Activated CD8-positive, alpha-beta T cell treated with anti-CD3 and anti-CD28 coated beads for 36 hours (primary cell): ENCODE measurements at regions not wholly inside any gene's neighbourhood (a gene's known extent, or its start where the extent isn't known, plus 50 kb on each side); places are given as distances from the start of the nearest gene placed in this dataset.

Source experiments
- ATAC-seq: fragments of 200-7000 bp; cut with Tn5 transposase; one replicate; pipeline ENCODE4 v1.10.0; 2021; ENCODE audit warnings: mild to moderate bottlenecking, moderate library complexity
- CTCF ChIA-PET: fragments of 350-600 bp; sonication (Branson Sonifier 250); formaldehyde crosslinking; loops from one replicate; lab custom pipeline; 2021; ENCODE audit warnings: antibody characterized with exemption; lab: Charles Lee
- POLR2A ChIA-PET: fragments of 350-600 bp; sonication (Branson Sonifier 250); formaldehyde crosslinking; loops from one replicate; lab custom pipeline; 2021; ENCODE audit warnings: antibody characterized with exemption; lab: Charles Lee
- DNase-seq: peaks from one replicate; pipeline ENCODE4 v3.0.0-alpha.2; 2020
- H3K27ac Mint-ChIP-seq: one replicate; pipeline ENCODE4 v1.8.0; 2021; ENCODE audit warnings: mild to moderate bottlenecking, mixed read lengths
- H3K27me3 Mint-ChIP-seq: one replicate; pipeline ENCODE4 v1.8.0; 2021; ENCODE audit warnings: mixed read lengths
- H3K36me3 Mint-ChIP-seq: one replicate; pipeline ENCODE4 v1.8.0; 2021; ENCODE audit warnings: low read depth, mixed read lengths
- H3K4me1 Mint-ChIP-seq: one replicate; pipeline ENCODE4 v1.8.0; 2021; ENCODE audit warnings: low read depth, mixed read lengths
- H3K4me3 Mint-ChIP-seq: one replicate; pipeline ENCODE4 v1.8.0; 2021; ENCODE audit warnings: mild to moderate bottlenecking, moderate library complexity, mixed read lengths
- H3K9me3 Mint-ChIP-seq: one replicate; pipeline ENCODE4 v1.8.0; 2021; ENCODE audit warnings: mixed read lengths
- CTCF ChIP-seq: fragments of 200-600 bp; IDR thresholded peaks from one replicate; pipeline ENCODE4 v1.8.0; 2022; ENCODE audit warnings: antibody characterized with exemption, mild to moderate bottlenecking
- intact Hi-C: fragments of 100-400 bp; cut with micrococcal nuclease; formaldehyde crosslinking; loops from one replicate; pipeline ENCODE4 v1.10.0; 2022

GRCh38 chrX:11040405-11040804, 70.7 kb upstream of the HCCS start:
- no peaks in the 10 kb centered on the region for H3K27me3 Mint-ChIP-seq
- CTCF ChIA-PET: no interaction called here
- H3K27ac Mint-ChIP-seq: no peak overlapping the region
- H3K4me1 Mint-ChIP-seq: no peaks in the 10 kb centered on the region
- no peak for DNase-seq
- POLR2A ChIA-PET: no interaction called here
- no peak for ATAC-seq
- intact Hi-C loops: no loop called here
- no peak overlapping the region for H3K4me3 Mint-ChIP-seq
- H3K9me3 Mint-ChIP-seq: no peaks in the 10 kb centered on the region
- TF ChIP-seq CTCF: no peak
- H3K36me3 Mint-ChIP-seq: no peaks in the 10 kb centered on the region

GRCh38 chrX:11040996-11041395, 70.1 kb upstream of the HCCS start:
- ATAC-seq (no peak), DNase-seq (no peak)
- intact Hi-C loops: no loop called here
- CTCF ChIA-PET: no interaction called here
- Mint-ChIP-seq H3K9me3 (peaks cover 2% of the 10 kb centered on the region), H3K27ac (no peak overlapping the region), H3K36me3 (no peaks in the 10 kb centered on the region), H3K4me3 (no peak overlapping the region), H3K4me1 (no peaks in the 10 kb centered on the region), H3K27me3 (no peaks in the 10 kb centered on the region)
- POLR2A ChIA-PET: interaction anchor here (0.6 kb wide), 1 partner anchor 35 kb away, joined by 3 read pairs; no protein-coding TSS in a partner anchor
- TF ChIP-seq CTCF: no peak

GRCh38 chrX:11050013-11050412, 61.1 kb upstream of the HCCS start:
- no peak overlapping the region for H3K27ac Mint-ChIP-seq
- POLR2A ChIA-PET: no interaction called here

GRCh38 chrX:11053351-11053750, 57.8 kb upstream of the HCCS start:
- Mint-ChIP-seq H3K27me3 (no peaks in the 10 kb centered on the region), H3K9me3 (no peaks in the 10 kb centered on the region), H3K4me1 (no peaks in the 10 kb centered on the region), H3K27ac (no peak overlapping the region), H3K36me3 (no peaks in the 10 kb centered on the region), H3K4me3 (no peak overlapping the region)
- ATAC-seq: no peak
- CTCF ChIA-PET: no interaction called here
- no peak for DNase-seq
- intact Hi-C loops: no loop called here
- TF ChIP-seq CTCF: no peak
- POLR2A ChIA-PET: no interaction called here

More at GRCh38 chrX:11050013-11050412, 61.1 kb upstream of the HCCS start:
- ATAC-seq (no peak), DNase-seq (no peak)
- no peak for TF ChIP-seq CTCF
- CTCF ChIA-PET: no interaction called here
- Mint-ChIP-seq H3K9me3 (peaks cover 7% of the 10 kb centered on the region), H3K27me3 (no peaks in the 10 kb centered on the region), H3K36me3 (no peaks in the 10 kb centered on the region), H3K4me3 (no peak overlapping the region), H3K4me1 (no peaks in the 10 kb centered on the region)
- intact Hi-C loops: no loop called here

GRCh38 chrX:11056322-11057176, 54.6 kb upstream of the HCCS start:
- H3K4me3 Mint-ChIP-seq: no peak overlapping the region
- no peaks in the 10 kb centered on the region for H3K36me3 Mint-ChIP-seq
- H3K27ac Mint-ChIP-seq: no peak overlapping the region
- ATAC-seq (no peak), DNase-seq (no peak)
- no peaks in the 10 kb centered on the region for H3K4me1 Mint-ChIP-seq
- ChIA-PET CTCF (no interaction called here), POLR2A (no interaction called here)
- intact Hi-C loops: no loop called here
- H3K9me3 Mint-ChIP-seq: no peaks in the 10 kb centered on the region
- no peak for TF ChIP-seq CTCF
- no peaks in the 10 kb centered on the region for H3K27me3 Mint-ChIP-seq
